Mononuclear cell (primary cell): ENCODE measurements at regions not wholly inside any gene's neighbourhood (a gene's known extent, or its start where the extent isn't known, plus 50 kb on each side); places are given as distances from the start of the nearest gene placed in this dataset.
"Not testable (repeated sequence)": the region's sequence is repeated elsewhere in the genome, so short reads cannot be mapped to it uniquely, and the experiment has no call there.

ENCODE experiments used
- H3K27me3 ChIP-seq: 2 replicates; pipeline ENCODE4 v1.6.0; 2011; ENCODE audit warnings: low read length, control low read depth; ENCODE audit not compliant: insufficient read depth
- H3K4me1 ChIP-seq: 2 replicates; pipeline ENCODE4 v1.5.1; 2011; ENCODE audit warnings: mild to moderate bottlenecking, low read length, control low read depth; ENCODE audit not compliant: insufficient read depth
- H3K4me3 ChIP-seq: 2 replicates; pipeline ENCODE4 v1.5.1; 2011; ENCODE audit warnings: mild to moderate bottlenecking, low read length, moderate library complexity
- H3K9me3 ChIP-seq: 2 replicates; pipeline ENCODE4 v1.5.1; 2011; ENCODE audit warnings: low read depth, mild to moderate bottlenecking, control low read depth, low read length

GRCh38 chr1:229002037-229002436, 266.8 kb downstream of the RHOU start:
- Histone ChIP-seq H3K4me3 (no peak overlapping the region), H3K9me3 (no peaks in the 10 kb centered on the region), H3K4me1 (peaks cover 14% of the 10 kb centered on the region), H3K27me3 (no peaks in the 10 kb centered on the region)

- H3K9me3 ChIP-seq, result no peaks in the 10 kb centered on the region
- H3K27me3 ChIP-seq, result no peaks in the 10 kb centered on the region
- peaks cover 14% of the 10 kb centered on the region for H3K4me1 ChIP-seq
- no peak overlapping the region for H3K4me3 ChIP-seq
Observed at GRCh38 chr1:229002451-229002960, 267.2 kb downstream of the RHOU start.

DNA sequence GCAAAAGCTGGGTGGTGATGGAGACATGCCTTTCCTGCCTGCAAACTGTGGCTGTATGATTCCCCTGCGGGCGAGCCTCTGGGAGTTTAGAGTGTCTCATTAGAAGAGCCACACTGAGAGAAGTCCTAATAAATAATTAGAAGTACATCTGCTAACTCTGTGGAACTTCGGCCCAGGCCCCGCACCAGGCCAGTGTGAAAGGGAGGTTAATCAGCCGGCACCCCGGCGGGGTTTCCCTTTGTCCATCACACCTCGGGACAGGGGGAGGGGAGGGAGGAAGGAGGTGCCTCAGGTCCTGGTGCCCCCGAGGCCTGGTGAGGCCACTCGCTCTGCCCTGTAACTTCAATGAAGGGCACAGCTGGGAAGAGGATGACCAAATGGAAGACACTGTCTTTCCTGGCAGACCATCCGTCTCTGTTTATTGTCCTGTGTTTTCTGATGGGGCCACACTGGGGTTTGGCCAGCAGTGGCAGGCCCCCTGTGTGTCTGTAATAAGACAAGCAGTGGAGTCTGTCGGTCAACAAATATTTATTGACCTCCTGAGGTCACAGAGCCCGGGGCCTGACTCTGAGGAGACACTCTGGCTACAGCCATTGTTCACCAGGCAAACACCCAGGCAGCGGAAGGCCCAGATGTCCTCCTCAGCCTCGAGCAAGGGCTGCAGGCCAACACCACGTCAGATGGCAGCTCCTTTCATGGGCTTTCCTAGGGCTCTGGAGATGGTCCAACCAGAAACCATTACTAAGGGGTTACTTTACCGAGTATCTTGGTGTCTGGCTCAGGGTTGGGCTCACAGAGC, 267.5 kb upstream of the RAB4A start:
- Histone ChIP-seq H3K9me3 (no peaks in the 10 kb centered on the region), H3K4me3 (no peak overlapping the region), H3K27me3 (no peaks in the 10 kb centered on the region), H3K4me1 (peaks cover 22% of the 10 kb centered on the region)

GRCh38 chr1:229004066-229004833, 266.7 kb upstream of the RAB4A start:
- Histone ChIP-seq H3K27me3 (no peaks in the 10 kb centered on the region), H3K4me3 (no peak overlapping the region), H3K9me3 (no peaks in the 10 kb centered on the region), H3K4me1 (peaks cover 28% of the 10 kb centered on the region)

DNA sequence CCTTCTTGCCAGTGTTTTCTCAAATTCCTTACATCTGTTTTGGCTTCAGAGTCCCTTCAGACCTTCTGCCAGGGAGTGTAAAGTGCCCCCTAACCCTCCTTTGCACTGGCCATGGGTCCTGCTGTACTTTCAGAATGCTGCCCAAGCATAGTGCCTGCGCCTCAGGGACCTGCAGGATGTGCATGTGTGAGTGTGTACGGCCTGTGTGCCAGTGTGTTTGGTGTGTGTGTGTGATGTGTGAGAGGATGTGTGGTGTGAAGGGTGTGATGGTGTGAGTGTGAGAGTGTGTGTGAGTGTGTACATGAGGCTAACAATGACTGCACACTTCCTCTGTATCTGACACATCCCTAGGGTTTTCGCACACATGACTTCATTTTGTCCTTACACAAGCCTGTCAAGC, 265.8 kb upstream of the RAB4A start:
- Histone ChIP-seq H3K4me1 (peaks cover 28% of the 10 kb centered on the region), H3K9me3 (no peaks in the 10 kb centered on the region), H3K27me3 (no peaks in the 10 kb centered on the region), H3K4me3 (no peak overlapping the region)

DNA sequence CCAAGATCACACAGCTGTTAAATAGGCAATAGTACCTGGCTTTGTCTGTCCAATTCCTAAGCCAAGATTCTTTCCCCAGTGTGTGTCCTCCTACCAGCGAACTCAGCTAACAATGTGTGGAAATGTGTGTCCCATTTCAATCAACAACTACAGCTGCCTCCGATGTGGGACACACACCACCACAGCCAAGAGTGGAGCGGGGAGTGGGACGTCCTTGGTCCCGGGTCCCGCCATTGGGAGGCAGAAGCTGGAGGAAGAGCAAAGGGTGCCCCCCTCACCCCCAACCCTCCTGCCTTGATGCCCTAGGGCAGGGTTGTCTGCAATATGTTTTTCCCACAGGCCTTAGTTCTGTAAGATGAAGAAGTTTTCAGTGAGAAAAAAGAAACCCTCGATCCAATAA, 265.4 kb upstream of the RAB4A start:
- no peaks in the 10 kb centered on the region for H3K27me3 ChIP-seq
- H3K4me3 ChIP-seq, result no peak overlapping the region
- H3K9me3 ChIP-seq, result no peaks in the 10 kb centered on the region
- peaks cover 28% of the 10 kb centered on the region for H3K4me1 ChIP-seq

- H3K27me3 ChIP-seq, result no peaks in the 10 kb centered on the region
- H3K4me3 ChIP-seq, result no peak overlapping the region
- H3K9me3 ChIP-seq, result no peaks in the 10 kb centered on the region
- H3K4me1 ChIP-seq, result peaks cover 23% of the 10 kb centered on the region
Observed at GRCh38 chr1:229006121-229006870, 264.6 kb upstream of the RAB4A start.

DNA sequence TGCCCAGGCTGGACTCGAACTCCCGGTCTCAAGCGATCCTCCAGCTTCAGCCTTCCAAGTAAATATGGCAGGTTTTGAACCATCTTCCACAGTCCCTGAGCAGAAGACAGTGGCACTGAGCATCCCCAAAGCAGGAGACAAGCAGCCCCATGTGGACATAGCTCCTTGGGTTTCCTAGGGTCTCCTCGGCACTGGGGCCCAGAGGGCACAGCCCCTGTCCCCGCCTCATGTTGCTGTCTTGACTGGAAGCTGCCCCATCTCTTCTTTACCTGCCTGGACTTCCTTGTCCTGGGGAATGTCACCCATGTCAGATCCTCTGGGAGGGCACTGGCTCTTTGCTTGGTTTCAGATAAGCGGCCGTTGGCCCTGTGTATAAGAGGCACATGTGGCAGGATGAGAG, 263.7 kb upstream of the RAB4A start:
- H3K4me3 ChIP-seq, result no peak overlapping the region
- H3K4me1 ChIP-seq, result peaks cover 15% of the 10 kb centered on the region
- no peaks in the 10 kb centered on the region for H3K27me3 ChIP-seq
- no peaks in the 10 kb centered on the region for H3K9me3 ChIP-seq

DNA sequence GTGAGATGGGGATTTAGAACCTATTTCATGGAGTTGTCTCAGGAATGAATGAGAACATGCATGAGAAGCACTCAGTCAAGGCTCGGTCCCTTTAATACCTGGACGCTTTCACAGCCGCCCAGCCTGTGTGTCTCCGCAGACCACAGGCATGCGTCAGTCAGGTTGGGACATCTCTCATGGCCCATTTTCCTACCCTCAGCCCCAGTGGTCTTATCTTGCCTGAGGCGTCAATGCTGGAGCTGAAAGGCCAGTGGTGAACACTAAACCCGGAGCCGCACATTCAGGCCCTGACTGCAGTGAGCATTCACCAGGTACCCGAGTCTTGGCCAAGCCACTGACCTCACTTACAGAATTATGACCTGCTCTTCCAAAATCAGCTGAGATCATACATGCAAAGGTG, 263.2 kb upstream of the RAB4A start:
- Histone ChIP-seq H3K9me3 (no peaks in the 10 kb centered on the region), H3K27me3 (no peaks in the 10 kb centered on the region), H3K4me3 (no peak overlapping the region), H3K4me1 (peaks cover 15% of the 10 kb centered on the region)

GRCh38 chr1:229008347-229008746, 262.6 kb upstream of the RAB4A start:
- H3K27me3 ChIP-seq, H3K4me3 ChIP-seq, H3K9me3 ChIP-seq: not testable (repeated sequence)
- H3K4me1 ChIP-seq, result peaks cover 15% of the 10 kb centered on the region

DNA sequence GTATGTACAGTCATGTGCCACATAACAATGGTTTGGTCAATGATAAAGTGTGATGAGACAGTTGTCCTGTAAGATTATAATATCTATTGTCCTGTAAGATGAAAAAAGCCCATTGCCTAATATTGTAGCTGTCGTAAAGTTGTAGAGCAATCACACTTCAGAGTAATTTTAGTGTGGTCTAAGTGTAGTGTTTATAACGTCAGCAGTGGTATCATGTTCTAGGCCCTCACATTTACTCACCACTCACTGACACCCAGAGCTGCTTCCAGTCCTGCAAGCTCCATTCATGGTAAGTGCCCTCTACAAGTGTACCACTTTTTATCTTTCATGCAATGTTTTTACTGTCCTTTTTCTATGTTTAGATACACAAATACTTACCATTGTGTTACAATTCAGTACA, 259.9 kb upstream of the RAB4A start:
- Histone ChIP-seq H3K27me3 (no peaks in the 10 kb centered on the region), H3K4me3 (no peak overlapping the region), H3K4me1 (peaks cover 15% of the 10 kb centered on the region), H3K9me3 (no peaks in the 10 kb centered on the region)

- Histone ChIP-seq H3K4me3 (no peak overlapping the region), H3K27me3 (no peaks in the 10 kb centered on the region), H3K9me3 (no peaks in the 10 kb centered on the region), H3K4me1 (peaks cover 23% of the 10 kb centered on the region)
Observed at GRCh38 chr1:229012823-229013222, 258.1 kb upstream of the RAB4A start.

DNA sequence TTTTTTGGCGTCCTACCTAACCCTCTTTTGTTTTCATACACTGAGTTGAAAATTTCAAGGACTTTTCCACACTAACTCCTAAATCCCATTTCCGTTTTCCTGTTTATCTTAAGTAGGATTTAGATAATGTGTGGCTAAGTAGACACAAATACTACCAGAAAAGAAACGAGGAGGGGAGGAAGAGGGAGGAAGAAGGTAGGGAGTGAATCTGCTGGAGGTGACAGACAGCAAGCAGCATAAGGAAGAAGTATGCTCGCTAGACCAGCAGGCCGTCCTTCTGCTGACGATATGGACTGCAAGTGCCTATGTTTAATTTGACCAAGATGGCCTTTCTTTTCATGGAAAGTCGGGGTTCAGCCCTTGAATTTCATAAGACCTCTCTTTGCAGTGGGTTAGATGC, 256.9 kb upstream of the RAB4A start:
- Histone ChIP-seq H3K4me1 (peaks cover 12% of the 10 kb centered on the region), H3K27me3 (no peaks in the 10 kb centered on the region)

DNA sequence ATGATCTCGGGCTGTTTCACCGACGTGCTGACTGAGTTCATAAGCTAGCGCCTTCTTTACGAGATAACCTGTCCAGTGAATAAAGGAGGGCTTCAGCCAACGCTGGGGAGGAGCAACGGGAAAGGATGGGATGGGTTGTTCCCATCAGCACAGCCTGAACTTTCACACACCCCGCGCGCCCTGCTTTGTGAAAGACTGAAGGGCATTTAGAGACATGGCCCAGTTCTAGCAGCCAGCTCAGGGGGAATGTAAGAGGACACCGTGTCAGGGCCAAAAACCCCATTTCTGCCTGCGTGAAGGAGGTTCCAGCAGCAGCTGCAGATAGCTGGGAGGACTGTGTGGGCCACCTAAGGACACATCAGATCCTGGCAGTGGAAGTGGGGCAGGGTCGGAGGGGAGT, 255.1 kb upstream of the RAB4A start:
- H3K9me3 ChIP-seq, result no peaks in the 10 kb centered on the region
- H3K4me1 ChIP-seq, result peaks cover 11% of the 10 kb centered on the region
- no peak overlapping the region for H3K4me3 ChIP-seq
- H3K27me3 ChIP-seq, result no peaks in the 10 kb centered on the region

More for the DNA sequence above, 256.9 kb upstream of the RAB4A start:
- no peaks in the 10 kb centered on the region for H3K9me3 ChIP-seq
- no peak overlapping the region for H3K4me3 ChIP-seq

DNA sequence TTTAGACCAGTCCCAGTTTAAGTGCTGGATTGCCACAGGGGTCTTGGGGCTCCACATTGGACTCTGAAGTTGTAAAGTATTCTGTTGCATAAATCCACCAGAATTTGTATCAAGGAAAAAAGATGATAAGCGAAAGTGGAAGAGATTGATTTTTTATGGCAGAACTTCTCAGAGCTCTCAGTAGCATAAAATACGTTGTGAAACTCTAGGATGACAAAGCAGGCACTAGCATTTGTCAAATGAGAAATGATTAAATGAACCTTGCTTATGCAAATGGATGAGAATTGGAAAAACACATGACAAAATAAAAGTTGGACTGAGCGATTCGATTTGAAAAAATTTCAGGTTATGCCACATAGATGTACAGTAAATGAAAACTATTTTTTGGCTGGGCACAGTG, 253.8 kb upstream of the RAB4A start:
- Histone ChIP-seq H3K4me1 (peaks cover 18% of the 10 kb centered on the region), H3K4me3 (no peak overlapping the region), H3K9me3 (no peaks in the 10 kb centered on the region), H3K27me3 (no peaks in the 10 kb centered on the region)
